SU-DHL-6 (cell line): ENCODE measurements at regions not wholly inside any gene's neighbourhood (a gene's known extent, or its start where the extent isn't known, plus 50 kb on each side); places are given as distances from the start of the nearest gene placed in this dataset.

Experiments used
- H2AFZ ChIP-seq: fragments of 200-600 bp; sonication (generic); 2 replicates; pipeline ENCODE4 v1.6.1; 2014; ENCODE audit warnings: low read depth, mild to moderate bottlenecking, moderate library complexity, mixed read lengths, antibody characterized with exemption, low read length; ENCODE audit not compliant: severe bottlenecking
- H3F3A ChIP-seq: fragments of 200-600 bp; shearing (Covaris generic); 2 replicates; pipeline ENCODE4 v1.6.0; 2016; ENCODE audit warnings: antibody characterized with exemption, mild to moderate bottlenecking; ENCODE audit not compliant: insufficient read depth
- H3K27ac ChIP-seq: fragments of 200-600 bp; sonication (generic); 2 replicates; pipeline ENCODE4 v1.5.1; 2016; ENCODE audit warnings: low read depth, mild to moderate bottlenecking, low read length, moderate library complexity, mixed read lengths
- H3K27me3 ChIP-seq: fragments of 200-600 bp; sonication (generic), shearing (Covaris generic); 2 replicates; pipeline ENCODE4 v1.6.0; 2014; ENCODE audit warnings: mild to moderate bottlenecking, low read length
- H3K36me3 ChIP-seq: fragments of 200-600 bp; sonication (generic); 2 replicates; pipeline ENCODE4 v1.6.1; 2014; ENCODE audit warnings: mild to moderate bottlenecking, low read length, mixed read lengths
- H3K4me2 ChIP-seq: fragments of 300-600, 200-600 bp; shearing (Covaris generic), sonication (generic); 2 replicates; pipeline ENCODE4 v1.6.0; 2014; ENCODE audit warnings: low read length, low read depth, mild to moderate bottlenecking; ENCODE audit not compliant: poor library complexity, severe bottlenecking
- H3K4me3 ChIP-seq: fragments of 200-600 bp; sonication (generic); 2 replicates; pipeline ENCODE4 v1.5.1; 2014; ENCODE audit warnings: antibody characterized with exemption, low read length, mild to moderate bottlenecking, mixed read lengths; ENCODE audit not compliant: insufficient read depth, poor library complexity, severe bottlenecking
- H3K79me2 ChIP-seq: fragments of 200-600 bp; sonication (generic); 2 replicates; pipeline ENCODE4 v1.6.1; 2014; ENCODE audit warnings: mild to moderate bottlenecking, low read length, moderate library complexity; ENCODE audit not compliant: insufficient read depth
- H3K9ac ChIP-seq: fragments of 200-600 bp; sonication (generic); 2 replicates; pipeline ENCODE4 v1.7.0; 2014; ENCODE audit warnings: mild to moderate bottlenecking, low read length
- H3K9me2 ChIP-seq: fragments of 200-600 bp; sonication (generic); replicated peaks from 2 replicates; pipeline ENCODE4 v1.6.1; 2014; ENCODE audit warnings: low read length; ENCODE audit not compliant: insufficient read depth
- H3K9me3 ChIP-seq: fragments of 200-600 bp; sonication (generic); 2 replicates; pipeline ENCODE4 v1.6.1; 2014; ENCODE audit warnings: low read length, mixed read lengths; ENCODE audit not compliant: insufficient read depth
- H4K20me1 ChIP-seq: fragments of 200-600 bp; sonication (generic); 2 replicates; pipeline ENCODE4 v1.6.1; 2014; ENCODE audit warnings: low read depth, mild to moderate bottlenecking, antibody characterized with exemption, low read length, moderate library complexity, mixed read lengths
- EZH2phosphoT487 ChIP-seq: fragments of 200-600 bp; sonication (generic), shearing (Covaris generic); conservative IDR thresholded peaks from 2 replicates; pipeline ENCODE4 v1.6.1; 2018; ENCODE audit warnings: mild to moderate bottlenecking, antibody characterized with exemption, low read length, moderate library complexity, mixed read lengths
- TF ChIP-seq, protein P1 (sequence below): fragments of 200-600 bp; sonication (generic); IDR thresholded peaks from one replicate; pipeline ENCODE4 v1.5.1; 2017; ENCODE audit warnings: antibody characterized with exemption, mild to moderate bottlenecking, low read length, moderate library complexity; ENCODE audit not compliant: insufficient read depth, poor library complexity, severe bottlenecking

DNA sequence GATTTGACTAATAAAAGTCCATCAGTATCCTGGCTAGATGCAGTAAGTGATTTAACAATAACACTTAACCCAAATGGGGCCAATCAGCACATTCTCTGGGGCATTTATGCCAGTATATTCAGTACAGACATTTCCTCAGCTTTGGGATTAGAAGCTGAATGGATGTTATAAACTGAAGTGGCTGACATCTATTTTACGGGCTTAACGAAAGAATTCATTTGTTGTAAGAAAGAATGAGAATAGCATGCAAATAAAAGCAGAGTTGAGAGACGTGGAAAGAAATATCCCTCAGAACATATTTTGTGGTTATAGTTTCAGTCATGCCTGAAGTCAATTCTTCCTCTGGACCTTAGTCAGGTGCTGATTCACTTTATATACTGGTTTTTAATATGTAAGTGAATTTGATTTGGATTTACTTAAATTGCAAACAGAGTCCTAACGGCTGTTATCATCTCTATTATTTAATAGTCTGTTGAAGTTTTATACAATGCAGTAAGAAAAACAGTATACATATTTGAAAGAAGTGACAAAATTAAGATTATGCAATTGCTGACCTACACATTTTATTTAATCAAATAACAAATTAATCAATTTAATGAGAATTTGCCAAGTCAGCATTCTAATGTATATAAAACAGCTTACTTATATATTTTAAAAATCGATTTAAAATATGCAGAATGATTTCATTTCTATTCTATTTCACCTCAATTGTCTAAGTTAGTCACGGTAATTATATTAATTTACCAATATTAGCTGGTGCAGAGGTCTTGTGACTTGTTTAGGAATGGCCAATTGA is 513.9 kb upstream of the CADM2 start:
- Histone ChIP-seq H3K4me2 (no peak overlapping the region), H3K79me2 (no peaks in the 10 kb centered on the region), H3F3A (no peaks in the 10 kb centered on the region), H3K36me3 (no peaks in the 10 kb centered on the region), H4K20me1 (no peaks in the 10 kb centered on the region), H3K9me2 (no peaks in the 10 kb centered on the region), H3K4me3 (no peak overlapping the region), H3K9ac (no peak overlapping the region), H3K27ac (no peak overlapping the region), H3K27me3 (no peaks in the 10 kb centered on the region), H3K9me3 (no peaks in the 10 kb centered on the region), H2AFZ (peak overlapping the region; percentile 36)
- no peak for TF ChIP-seq EZH2phosphoT487
- TF ChIP-seq, protein P1, sequence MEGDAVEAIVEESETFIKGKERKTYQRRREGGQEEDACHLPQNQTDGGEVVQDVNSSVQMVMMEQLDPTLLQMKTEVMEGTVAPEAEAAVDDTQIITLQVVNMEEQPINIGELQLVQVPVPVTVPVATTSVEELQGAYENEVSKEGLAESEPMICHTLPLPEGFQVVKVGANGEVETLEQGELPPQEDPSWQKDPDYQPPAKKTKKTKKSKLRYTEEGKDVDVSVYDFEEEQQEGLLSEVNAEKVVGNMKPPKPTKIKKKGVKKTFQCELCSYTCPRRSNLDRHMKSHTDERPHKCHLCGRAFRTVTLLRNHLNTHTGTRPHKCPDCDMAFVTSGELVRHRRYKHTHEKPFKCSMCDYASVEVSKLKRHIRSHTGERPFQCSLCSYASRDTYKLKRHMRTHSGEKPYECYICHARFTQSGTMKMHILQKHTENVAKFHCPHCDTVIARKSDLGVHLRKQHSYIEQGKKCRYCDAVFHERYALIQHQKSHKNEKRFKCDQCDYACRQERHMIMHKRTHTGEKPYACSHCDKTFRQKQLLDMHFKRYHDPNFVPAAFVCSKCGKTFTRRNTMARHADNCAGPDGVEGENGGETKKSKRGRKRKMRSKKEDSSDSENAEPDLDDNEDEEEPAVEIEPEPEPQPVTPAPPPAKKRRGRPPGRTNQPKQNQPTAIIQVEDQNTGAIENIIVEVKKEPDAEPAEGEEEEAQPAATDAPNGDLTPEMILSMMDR, result no peak

DNA sequence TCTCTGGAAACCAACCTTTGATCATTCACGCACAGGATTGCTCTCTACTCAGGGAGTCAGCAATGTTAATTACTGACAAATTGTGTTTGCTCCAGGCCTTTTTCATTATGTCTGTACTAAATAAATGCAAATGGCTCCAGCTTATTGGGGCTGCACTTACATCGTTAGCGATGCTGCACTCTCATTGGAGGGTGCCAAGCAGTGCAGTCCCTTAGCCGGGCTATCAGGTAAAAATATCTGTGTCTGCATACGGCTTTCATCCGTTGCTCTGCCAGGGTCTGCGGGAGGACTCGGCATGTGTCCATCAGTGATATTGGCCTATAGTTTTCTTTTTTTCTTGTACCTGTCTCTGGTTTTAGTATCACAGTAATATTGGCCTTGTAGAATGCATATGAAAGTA is 471.5 kb upstream of the CADM2 start:
- Histone ChIP-seq H3K4me2 (no peak overlapping the region), H4K20me1 (no peaks in the 10 kb centered on the region), H3K9ac (no peak overlapping the region), H3K36me3 (no peaks in the 10 kb centered on the region), H3K9me2 (no peaks in the 10 kb centered on the region), H2AFZ (no peak overlapping the region), H3K9me3 (no peaks in the 10 kb centered on the region), H3F3A (no peaks in the 10 kb centered on the region), H3K79me2 (no peaks in the 10 kb centered on the region), H3K4me3 (no peak overlapping the region), H3K27ac (no peak overlapping the region), H3K27me3 (no peaks in the 10 kb centered on the region)
- TF ChIP-seq, protein P1, result no peak
- TF ChIP-seq EZH2phosphoT487, result no peak

DNA sequence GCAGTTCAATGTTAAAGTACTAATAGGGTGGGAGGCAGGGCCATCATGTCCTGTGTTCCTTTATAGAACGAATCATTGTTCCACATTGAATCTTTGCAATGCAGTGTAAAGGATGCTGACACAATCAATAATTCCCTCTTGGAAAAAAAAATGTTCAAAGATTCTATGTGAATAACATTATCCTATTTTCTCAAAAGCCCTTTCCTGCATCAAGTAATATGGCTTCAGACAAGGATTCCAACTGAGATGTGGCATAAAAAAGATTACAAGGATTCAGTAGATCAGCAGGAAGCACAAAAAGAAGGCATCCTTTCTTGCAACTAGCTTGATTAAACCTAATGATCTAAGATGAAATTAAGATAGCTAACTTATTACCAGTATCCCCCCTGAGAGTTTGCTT is 454.0 kb upstream of the CADM2 start:
- no peak overlapping the region for H3K9ac ChIP-seq
- no peaks in the 10 kb centered on the region for H3K79me2 ChIP-seq
- no peak overlapping the region for H3K27ac ChIP-seq
- no peaks in the 10 kb centered on the region for H3K36me3 ChIP-seq
- no peak for TF ChIP-seq EZH2phosphoT487
- TF ChIP-seq, protein P1, result no peak
- no peaks in the 10 kb centered on the region for H4K20me1 ChIP-seq
- H3K4me2 ChIP-seq, result no peak overlapping the region
- H3K9me3 ChIP-seq, result no peaks in the 10 kb centered on the region; the same call in 1 of the 2 replicates
- no peaks in the 10 kb centered on the region for H3K27me3 ChIP-seq
- no peak overlapping the region for H3K4me3 ChIP-seq
- H2AFZ ChIP-seq, result peak overlapping the region; percentile 64
- H3K9me2 ChIP-seq, result no peaks in the 10 kb centered on the region
- H3F3A ChIP-seq, result no peaks in the 10 kb centered on the region
